ENCODE measurements at regions not wholly inside any gene's neighbourhood (a gene's known extent, or its start where the extent isn't known, plus 50 kb on each side); places are given as distances from the start of the nearest gene placed in this dataset.
"Not testable (repeated sequence)": the region's sequence is repeated elsewhere in the genome, so short reads cannot be mapped to it uniquely, and the experiment has no call there.

GRCh38 chr1:73065339-73066041 is 783.2 kb upstream of the NEGR1 start:
- DNase-seq (ENCODE audit: low read depth), result no peak

GRCh38 chr1:73056826-73057225 is 774.5 kb upstream of the NEGR1 start:
- no peak for DNase-seq (ENCODE audit: low read depth)

- no peak for DNase-seq (ENCODE audit: low read depth)
Observed at GRCh38 chr1:73044241-73045036, 762.1 kb upstream of the NEGR1 start.

- DNase-seq (ENCODE audit: low read depth), result no peak
Observed at GRCh38 chr1:73042403-73042802, 760.1 kb upstream of the NEGR1 start.

GRCh38 chr1:73040811-73041210 is 758.5 kb upstream of the NEGR1 start:
- DNase-seq (ENCODE audit: low read depth), result no peak

GRCh38 chr1:73034271-73034670 is 751.9 kb upstream of the NEGR1 start:
- no peak for DNase-seq (ENCODE audit: low read depth)

- DNase-seq (ENCODE audit: low read depth), result no peak
Observed at GRCh38 chr1:73033640-73034039, 751.3 kb upstream of the NEGR1 start.

- no peak for DNase-seq (ENCODE audit: low read depth)
Observed at GRCh38 chr1:73029571-73029970, 747.2 kb upstream of the NEGR1 start.

- no peak for DNase-seq (ENCODE audit: low read depth)
Observed at GRCh38 chr1:73026114-73026513, 743.8 kb upstream of the NEGR1 start.

- no peak for DNase-seq (ENCODE audit: low read depth)
Observed at GRCh38 chr1:73009938-73010337, 727.6 kb upstream of the NEGR1 start.

- no peak for DNase-seq (ENCODE audit: low read depth)
Observed at GRCh38 chr1:73009311-73009710, 727.0 kb upstream of the NEGR1 start.

- DNase-seq (ENCODE audit: low read depth), result no peak
Observed at GRCh38 chr1:72997624-72998023, 715.3 kb upstream of the NEGR1 start.

- no peak for DNase-seq (ENCODE audit: low read depth)
Observed at GRCh38 chr1:72997041-72997440, 714.7 kb upstream of the NEGR1 start.

- DNase-seq (ENCODE audit: low read depth), result not testable (repeated sequence)
Observed at GRCh38 chr1:72987871-72988270, 705.5 kb upstream of the NEGR1 start.

- no peak for DNase-seq (ENCODE audit: low read depth)
Observed at GRCh38 chr1:72986591-72987290, 704.4 kb upstream of the NEGR1 start.

- not testable (repeated sequence) for DNase-seq (ENCODE audit: low read depth)
Observed at GRCh38 chr1:72985024-72985423, 702.7 kb upstream of the NEGR1 start.

- not testable (repeated sequence) for DNase-seq (ENCODE audit: low read depth)
Observed at GRCh38 chr1:72983011-72983410, 700.7 kb upstream of the NEGR1 start.

GRCh38 chr1:72969461-72969860 is 687.1 kb upstream of the NEGR1 start:
- no peak for DNase-seq (ENCODE audit: low read depth)

GRCh38 chr1:72954943-72955342 is 672.6 kb upstream of the NEGR1 start:
- DNase-seq (ENCODE audit: low read depth), result no peak

- not testable (repeated sequence) for DNase-seq (ENCODE audit: low read depth)
Observed at GRCh38 chr1:72950900-72951299, 668.6 kb upstream of the NEGR1 start.

GRCh38 chr1:72946903-72947499 is 664.7 kb upstream of the NEGR1 start:
- DNase-seq (ENCODE audit: low read depth), result no peak

GRCh38 chr1:72942008-72942407 is 659.7 kb upstream of the NEGR1 start:
- no peak for DNase-seq (ENCODE audit: low read depth)
